Tibial nerve (tissue), 3 donors: ENCODE measurements at regions not wholly inside any gene's neighbourhood (a gene's known extent, or its start where the extent isn't known, plus 50 kb on each side); places are given as distances from the start of the nearest gene placed in this dataset.

Source experiments
- CTCF ChIP-seq, 5 experiments: fragments of 200-600 bp in 3 of 5; fragments of 450-650 bp in 2 of 5; sonication (generic) in 3 of 5; IDR thresholded peaks; one replicate each; pipeline ENCODE4 v1.5.1; 2016 to 2019; ENCODE audit warnings: antibody characterized with exemption in 5 of 5, mild to moderate bottlenecking in 3 of 5, moderate library complexity in 2 of 5
- POLR2A ChIP-seq, 2 donors: fragments of 450-650 bp; IDR thresholded peaks; one replicate each; pipeline ENCODE4 v1.6.1; 2017; ENCODE audit warnings: antibody characterized with exemption in 2 of 2, mild to moderate bottlenecking in 2 of 2, moderate library complexity in 2 of 2

DNA sequence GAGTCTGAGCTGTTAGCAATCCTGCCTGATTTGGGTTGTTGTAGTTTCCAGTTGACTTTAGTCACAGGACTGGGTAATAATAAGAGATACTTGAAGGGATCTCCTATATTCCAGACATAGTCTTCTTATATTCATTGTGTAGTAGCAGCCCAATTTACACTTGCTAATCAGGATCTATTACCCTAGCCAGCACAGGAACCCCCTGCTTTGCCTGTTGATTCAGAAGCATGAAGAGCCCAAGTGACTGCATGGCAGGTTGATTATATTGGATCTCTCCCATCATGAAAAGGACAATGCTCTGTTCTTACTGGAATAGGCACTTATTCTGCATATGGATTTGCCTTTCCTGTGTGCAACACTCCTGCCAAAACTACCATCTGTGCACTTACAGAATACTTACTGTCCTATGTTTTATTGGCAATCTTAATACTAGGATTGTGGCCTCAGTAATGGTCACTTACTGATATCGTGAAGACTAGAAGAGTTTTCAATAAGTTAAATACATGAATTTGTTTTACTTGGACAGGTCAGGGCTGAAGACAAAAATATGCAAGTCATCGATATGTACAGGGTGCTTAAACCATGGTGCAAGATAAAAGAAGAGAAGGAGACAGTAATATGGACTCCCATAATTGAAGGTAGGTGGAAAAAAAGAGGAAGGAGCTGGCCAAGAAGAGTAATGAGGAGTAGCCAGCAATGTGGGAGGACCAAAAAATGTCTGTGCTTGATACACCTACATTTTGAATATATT, 304.1 kb downstream of the MCTP2 start:
- no peak for TF ChIP-seq CTCF (IDR thresholded peaks at IDR 0.05)
- TF ChIP-seq POLR2A (IDR thresholded peaks at IDR 0.05), result no peak
